NCI-H526 treated with DMSO at 0.1 percent for 48 hours (cell line): ENCODE measurements at regions not wholly inside any gene's neighbourhood (a gene's known extent, or its start where the extent isn't known, plus 50 kb on each side); places are given as distances from the start of the nearest gene placed in this dataset.
"Not testable (repeated sequence)": the region's sequence is repeated elsewhere in the genome, so short reads cannot be mapped to it uniquely, and the experiment has no call there.

ENCODE experiments used
- DNase-seq: peaks from one replicate; lab custom pipeline; 2025; lab: John Stamatoyannopoulos, UW

GRCh38 chr12:24507827-24508226 is 441.1 kb downstream of the BCAT1 start:
- no peak for DNase-seq

DNA sequence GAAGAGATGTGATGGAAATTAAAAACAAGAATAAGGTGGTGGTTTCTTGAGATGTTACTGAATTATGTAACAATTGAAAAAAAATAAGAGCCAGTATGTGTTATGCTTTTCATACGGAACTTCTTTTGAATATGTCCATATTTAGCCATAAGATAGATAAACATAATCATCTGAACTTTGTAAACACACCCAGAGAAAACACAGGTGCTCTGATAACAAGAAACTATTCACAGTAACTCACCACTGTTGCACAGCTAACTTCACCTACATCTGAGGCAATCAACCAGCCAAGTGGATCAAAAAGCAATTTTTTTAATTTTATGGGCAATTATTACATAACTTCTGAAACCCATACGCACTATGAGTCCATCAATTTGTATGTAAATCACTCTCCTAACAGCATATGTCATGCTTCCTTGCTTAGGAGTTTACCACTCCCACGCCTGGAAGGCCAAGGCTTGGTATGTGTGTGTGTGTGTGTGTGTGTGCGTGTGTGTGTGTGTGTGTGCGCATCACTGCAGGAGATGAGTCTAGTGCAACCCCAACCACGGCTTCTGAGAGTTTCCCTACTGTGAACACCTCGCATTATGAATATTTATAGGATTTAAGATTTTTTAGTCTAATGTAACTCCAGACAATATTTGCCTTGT is 443.4 kb downstream of the BCAT1 start:
- DNase-seq, result peak; percentile 65

- not testable (repeated sequence) for DNase-seq
Measured at GRCh38 chr12:24503477-24503876, 445.4 kb downstream of the BCAT1 start.

GRCh38 chr12:24500831-24501230 is 448.1 kb downstream of the BCAT1 start:
- DNase-seq, result no peak

DNA sequence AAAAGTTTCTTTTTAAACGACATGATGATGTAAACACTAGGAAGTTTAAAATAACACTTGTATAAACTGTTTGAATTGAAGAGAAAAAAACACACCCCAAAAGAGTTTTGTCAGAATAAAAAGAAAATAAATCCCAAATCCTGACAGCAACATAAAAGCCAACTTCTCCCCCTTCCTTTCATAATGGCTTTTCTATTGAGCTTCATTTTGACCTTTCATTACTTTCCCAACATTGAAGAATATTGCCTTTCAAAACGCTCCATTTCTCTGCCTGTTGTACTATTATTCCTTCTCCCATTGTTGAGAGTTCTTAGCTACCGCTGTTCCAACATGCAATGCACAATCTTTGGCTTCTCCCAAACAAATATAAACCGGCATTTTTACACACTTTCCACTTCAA is 448.5 kb downstream of the BCAT1 start:
- no peak for DNase-seq

GRCh38 chr12:24499151-24500146 is 449.5 kb downstream of the BCAT1 start:
- DNase-seq, result no peak

- DNase-seq, result no peak
Measured at GRCh38 chr12:24496755-24497154, 452.1 kb downstream of the BCAT1 start.

- DNase-seq, result no peak
Measured at GRCh38 chr12:24494401-24494800, 454.5 kb downstream of the BCAT1 start.

DNA sequence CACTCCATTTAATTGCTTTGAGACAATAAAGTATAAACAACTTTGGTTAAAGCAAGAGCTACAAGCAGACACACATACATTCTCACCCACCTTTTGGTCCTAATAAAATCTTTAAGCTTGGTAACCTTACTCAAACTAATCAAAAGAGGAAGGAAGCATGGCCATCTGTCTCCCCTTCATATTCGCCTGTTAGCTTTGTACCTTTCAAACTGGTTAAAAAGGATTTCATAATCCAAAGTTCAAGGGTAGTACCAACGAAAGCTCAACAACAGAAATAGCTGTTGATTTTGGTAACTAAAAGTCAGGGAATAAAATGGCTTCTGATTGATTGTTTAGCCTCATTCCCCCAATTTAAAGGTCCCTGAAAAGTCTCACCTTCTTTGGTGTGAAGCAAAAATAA is 456.9 kb downstream of the BCAT1 start:
- no peak for DNase-seq

GRCh38 chr12:24489939-24490338 is 459.0 kb downstream of the BCAT1 start:
- DNase-seq, result no peak

DNA sequence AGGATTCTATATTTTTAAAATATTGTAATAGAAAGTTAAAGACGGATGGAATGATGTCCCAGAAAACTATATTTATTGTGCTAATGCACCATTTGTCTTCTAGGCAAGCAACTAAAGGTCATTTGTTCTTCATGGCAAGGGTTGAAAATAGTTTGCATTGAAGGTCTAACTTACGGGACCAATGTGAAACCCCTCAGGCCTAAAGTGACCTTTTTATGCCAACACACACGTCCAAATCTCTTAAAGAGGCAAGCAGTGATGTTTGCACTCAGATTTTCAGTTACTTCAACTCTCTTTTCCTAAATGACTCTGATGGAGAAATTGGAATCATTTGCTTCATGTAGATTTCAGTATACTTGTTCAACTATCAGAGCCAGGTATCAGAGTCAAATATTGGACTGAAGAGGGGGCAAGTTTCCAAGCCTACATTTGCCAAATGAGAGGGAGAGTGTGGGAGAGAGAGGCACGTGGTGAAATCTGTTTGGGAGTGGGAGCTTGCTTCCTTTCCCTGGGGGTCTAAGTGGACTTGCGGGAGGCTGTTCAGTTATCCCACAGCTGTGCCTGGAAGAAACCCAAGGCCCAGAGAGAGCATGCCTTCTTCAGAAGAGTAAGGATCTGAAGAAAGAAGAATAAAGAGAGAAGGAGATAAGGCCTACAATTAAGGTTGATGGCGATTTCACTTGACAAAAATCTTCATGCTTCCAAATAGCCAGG is 459.8 kb downstream of the BCAT1 start:
- DNase-seq, result no peak

DNA sequence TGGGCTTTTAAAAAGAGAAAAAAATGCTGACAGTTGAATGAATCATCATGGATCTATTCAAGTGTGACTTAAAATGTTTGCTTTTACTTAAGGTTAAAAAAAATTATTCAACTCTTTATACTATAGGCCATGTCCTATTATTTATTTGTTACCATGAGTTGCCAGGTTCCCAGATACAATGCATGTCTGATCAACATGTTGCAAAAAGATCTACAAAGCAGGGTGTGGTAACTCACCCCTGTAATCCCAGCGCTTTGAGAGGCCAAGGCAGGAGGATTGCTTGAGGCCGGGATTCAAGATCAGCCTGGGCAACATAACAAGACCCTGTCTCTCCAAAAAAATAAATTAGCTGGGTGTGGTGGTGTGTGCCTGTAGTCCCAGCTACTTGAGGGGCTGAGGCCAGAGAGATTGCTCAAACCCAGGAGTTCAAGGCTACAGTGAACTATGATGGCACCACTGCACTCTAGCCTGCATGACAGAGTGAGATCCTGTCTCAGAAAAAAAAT is 460.8 kb downstream of the BCAT1 start:
- no peak for DNase-seq

- DNase-seq, result peak; percentile 13
Measured at GRCh38 chr12:24487606-24488005, 461.3 kb downstream of the BCAT1 start.

DNA sequence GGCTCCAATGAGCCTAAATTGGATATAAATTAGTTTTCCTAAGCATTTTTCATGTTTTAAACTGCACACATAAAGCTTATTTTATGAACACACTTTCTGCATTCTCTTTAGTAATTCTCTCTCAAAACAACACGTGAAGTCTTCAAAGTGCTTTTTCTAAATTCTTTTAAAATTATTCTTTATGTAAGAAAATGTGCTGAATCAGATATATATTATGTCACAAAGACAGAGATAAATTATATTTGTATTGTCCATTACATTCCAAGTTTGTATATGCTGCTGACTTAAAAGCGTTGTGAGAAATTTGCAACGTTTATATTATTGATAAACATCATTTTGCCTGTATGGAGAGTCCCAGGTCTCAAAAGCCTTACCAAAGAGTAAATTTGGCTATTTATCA is 465.2 kb downstream of the BCAT1 start:
- DNase-seq, result peak; percentile 29

DNA sequence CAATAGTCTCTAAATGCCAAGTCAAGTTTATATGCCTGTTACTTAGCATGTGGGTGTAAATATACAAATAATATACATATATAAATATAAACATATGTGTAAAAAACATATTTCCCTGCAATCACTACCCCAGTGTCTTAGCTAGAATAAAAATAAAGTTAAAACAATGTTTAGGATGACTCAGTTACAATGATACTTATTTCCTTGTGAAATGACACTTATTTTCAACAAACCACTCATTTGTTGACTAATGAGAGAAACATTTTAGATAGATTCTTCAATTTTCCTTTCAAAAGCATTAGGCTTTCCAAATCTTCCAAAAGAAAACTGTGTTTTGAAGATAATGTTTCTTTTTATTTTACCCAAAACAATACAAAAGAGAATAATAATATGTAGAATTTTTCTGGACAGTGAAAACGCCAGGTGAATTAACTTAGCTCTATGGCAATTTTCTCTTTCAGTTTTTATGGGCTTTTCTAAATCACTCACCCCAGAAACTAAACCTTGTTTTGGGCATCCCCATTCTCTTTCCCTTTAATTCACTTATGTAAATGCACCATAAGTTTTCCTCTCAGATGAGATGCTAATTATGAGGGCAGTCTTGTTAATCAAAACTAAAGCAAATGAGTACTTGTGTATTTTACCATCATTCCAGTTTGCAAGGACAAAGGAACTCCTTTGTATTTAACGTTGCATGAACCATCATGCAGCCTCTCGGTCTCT is 465.9 kb downstream of the BCAT1 start:
- peak; percentile 92 for DNase-seq

- no peak for DNase-seq
Measured at GRCh38 chr12:24482044-24482443, 466.9 kb downstream of the BCAT1 start.

GRCh38 chr12:24480766-24481449 is 468.0 kb downstream of the BCAT1 start:
- no peak for DNase-seq

DNA sequence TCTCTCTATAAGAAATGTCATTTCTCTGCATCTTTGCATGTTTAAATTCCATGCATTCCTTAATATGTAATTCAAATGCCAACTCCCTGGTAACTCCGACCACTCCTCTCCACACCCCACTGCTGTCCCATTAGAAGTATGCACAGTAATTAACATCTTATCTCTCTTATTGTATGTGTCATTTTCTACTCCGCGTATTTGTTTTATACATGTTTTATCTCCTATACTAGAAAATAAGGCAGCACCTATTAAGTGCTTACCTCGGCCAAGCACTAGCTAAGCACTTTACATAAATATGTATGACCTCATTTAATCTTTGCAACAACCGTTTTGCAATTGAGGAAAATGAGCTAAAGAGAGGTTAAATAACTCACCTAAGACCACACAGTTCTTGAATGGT is 469.8 kb downstream of the BCAT1 start:
- no peak for DNase-seq

GRCh38 chr12:24478254-24478653 is 470.6 kb downstream of the BCAT1 start:
- peak; percentile 64 for DNase-seq

DNA sequence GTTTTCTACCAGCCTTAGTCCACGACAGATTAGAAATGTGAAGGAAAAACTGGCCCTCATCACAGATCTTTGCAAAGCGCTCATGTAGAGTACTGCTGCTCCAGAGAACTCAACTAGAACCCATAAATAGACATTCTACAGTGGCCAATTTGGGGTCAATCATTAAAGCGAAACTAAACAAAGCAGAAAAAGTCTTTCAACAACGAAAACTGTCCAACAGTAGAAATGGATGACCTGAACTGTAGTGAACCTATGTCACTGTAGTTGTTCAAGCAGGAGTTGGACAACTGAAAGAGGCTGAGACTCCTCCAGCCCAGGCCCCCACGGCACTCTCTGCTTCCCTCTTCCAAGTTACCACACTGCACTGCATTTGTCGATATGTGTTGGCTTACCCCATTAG is 472.6 kb downstream of the BCAT1 start:
- no peak for DNase-seq

DNA sequence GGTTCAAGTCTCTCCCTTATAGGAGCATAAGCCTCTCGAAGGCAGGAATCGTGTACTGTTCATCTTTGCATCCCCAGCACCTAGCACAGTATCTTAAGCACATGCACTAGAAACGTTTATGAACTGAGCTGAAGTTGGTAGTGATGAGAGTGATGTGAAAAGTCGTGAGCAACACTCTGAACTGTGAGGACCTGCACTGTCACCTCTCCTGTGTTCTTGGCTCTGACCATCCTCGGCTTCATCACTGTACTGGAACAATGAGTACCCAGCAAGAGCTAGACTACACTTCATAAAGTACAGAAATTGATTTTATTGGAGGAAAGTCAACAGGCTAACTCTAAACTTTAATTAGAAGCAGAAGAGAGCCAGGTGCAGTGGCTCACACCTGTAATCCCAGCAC is 473.6 kb downstream of the BCAT1 start:
- DNase-seq, result no peak
